ENCODE measurements at regions not wholly inside any gene's neighbourhood (a gene's known extent, or its start where the extent isn't known, plus 50 kb on each side); places are given as distances from the start of the nearest gene placed in this dataset.
"Not testable (repeated sequence)": the region's sequence is repeated elsewhere in the genome, so short reads cannot be mapped to it uniquely, and the experiment has no call there.

- DNase-seq (ENCODE audit: low read depth), result no peak
These were observed 108.7 kb downstream of the SUCLA2 start for GRCh38 chr13:47892374-47892773.

GRCh38 chr13:47890146-47890814 lies 110.8 kb downstream of the SUCLA2 start:
- no peak for DNase-seq (ENCODE audit: low read depth)

GRCh38 chr13:47886314-47886713 lies 114.8 kb downstream of the SUCLA2 start:
- DNase-seq (ENCODE audit: low read depth), result no peak

- no peak for DNase-seq (ENCODE audit: low read depth)
These were observed 125.9 kb downstream of the SUCLA2 start for GRCh38 chr13:47875201-47875600.

GRCh38 chr13:47873987-47874386 lies 127.1 kb downstream of the SUCLA2 start:
- not testable (repeated sequence) for DNase-seq (ENCODE audit: low read depth)

- DNase-seq (ENCODE audit: low read depth), result not testable (repeated sequence)
These were observed 127.8 kb downstream of the SUCLA2 start for GRCh38 chr13:47873319-47873718.

- DNase-seq (ENCODE audit: low read depth), result no peak
These were observed 131.3 kb downstream of the SUCLA2 start for GRCh38 chr13:47869776-47870175.

GRCh38 chr13:47865883-47866282 lies 135.2 kb downstream of the SUCLA2 start:
- DNase-seq (ENCODE audit: low read depth), result no peak

- DNase-seq (ENCODE audit: low read depth), result no peak
These were observed 138.2 kb downstream of the SUCLA2 start for GRCh38 chr13:47862841-47863240.

- DNase-seq (ENCODE audit: low read depth), result no peak
These were observed 141.9 kb downstream of the SUCLA2 start for GRCh38 chr13:47859165-47859564.

- no peak for DNase-seq (ENCODE audit: low read depth)
These were observed 142.7 kb downstream of the SUCLA2 start for GRCh38 chr13:47858042-47859025.

GRCh38 chr13:47853236-47853635 lies 147.8 kb downstream of the SUCLA2 start:
- no peak for DNase-seq (ENCODE audit: low read depth)

- no peak for DNase-seq (ENCODE audit: low read depth)
These were observed 154.2 kb downstream of the SUCLA2 start for GRCh38 chr13:47846886-47847285.

GRCh38 chr13:47845981-47846380 lies 155.1 kb downstream of the SUCLA2 start:
- DNase-seq (ENCODE audit: low read depth), result no peak

- DNase-seq (ENCODE audit: low read depth), result no peak
These were observed 158.1 kb downstream of the SUCLA2 start for GRCh38 chr13:47843005-47843404.

GRCh38 chr13:47841151-47841550 lies 159.9 kb downstream of the SUCLA2 start:
- no peak for DNase-seq (ENCODE audit: low read depth)

GRCh38 chr13:47837906-47838305 lies 163.2 kb downstream of the SUCLA2 start:
- DNase-seq (ENCODE audit: low read depth), result no peak

GRCh38 chr13:47837104-47837880 lies 163.8 kb downstream of the SUCLA2 start:
- DNase-seq (ENCODE audit: low read depth), result no peak

GRCh38 chr13:47835470-47836228 lies 165.4 kb downstream of the SUCLA2 start:
- DNase-seq (ENCODE audit: low read depth), result no peak

- no peak for DNase-seq (ENCODE audit: low read depth)
These were observed 168.6 kb downstream of the SUCLA2 start for GRCh38 chr13:47832458-47832972.

- no peak for DNase-seq (ENCODE audit: low read depth)
These were observed 169.8 kb downstream of the SUCLA2 start for GRCh38 chr13:47831265-47831664.
